Psoas muscle (tissue), 7 donors: ENCODE measurements at regions not wholly inside any gene's neighbourhood (a gene's known extent, or its start where the extent isn't known, plus 50 kb on each side); places are given as distances from the start of the nearest gene placed in this dataset.

Experiments
- ATAC-seq, 4 donors: fragments of 200-7000 bp; cut with Tn5 transposase; one replicate each; pipeline ENCODE4 v1.9.1; 2020; ENCODE audit warnings: moderate library complexity in 3 of 4, mild to moderate bottlenecking in 2 of 4
- DNase-seq, 2 donors: peaks; one replicate each; pipeline ENCODE4 v3.0.0-alpha.2; 2020
- H3K27ac ChIP-seq: fragments of 200-600 bp; one replicate; pipeline ENCODE4 v1.8.0; 2022
- H3K27me3 ChIP-seq, 3 donors: fragments of 200-600 bp in 1 of 3; one replicate each; pipeline versions ENCODE4 v1.6.1 to v1.8.0; 2013 to 2022; ENCODE audit warnings: low read length in 2 of 3, mild to moderate bottlenecking in 2 of 3, moderate library complexity in 1 of 3; ENCODE audit not compliant: insufficient read depth in 3 of 3
- H3K36me3 ChIP-seq, 2 donors: fragments of 200-600 bp in 1 of 2; one replicate each; pipeline versions ENCODE4 v1.6.1 to v1.8.0; 2013 to 2022; ENCODE audit warnings: low read depth in 1 of 2, mild to moderate bottlenecking in 1 of 2, moderate library complexity in 1 of 2; ENCODE audit not compliant: insufficient read depth in 1 of 2
- H3K4me1 ChIP-seq: fragments of 200-600 bp; one replicate; pipeline ENCODE4 v1.8.0; 2022
- H3K4me3 ChIP-seq: fragments of 200-600 bp; one replicate; pipeline ENCODE4 v1.8.0; 2022; ENCODE audit warnings: mild to moderate bottlenecking
- H3K9me3 ChIP-seq: fragments of 200-600 bp; one replicate; pipeline ENCODE4 v1.8.0; 2022
- CTCF ChIP-seq: fragments of 200-600 bp; IDR thresholded peaks from one replicate; pipeline ENCODE4 v1.8.0; 2022; ENCODE audit warnings: antibody characterized with exemption
- WGBS, 3 donors: extraction: QIAGEN DNeasy Blood & Tissue Kit; methylation state at CpG; one replicate each; pipeline versions ENCODE4 v1.1.6 to v1.1.7; 2013; 5-methylcytosine and 5-hydroxymethylcytosine counted together
- intact Hi-C, 2 donors: fragments of 100-400 bp; cut with DNase I; formaldehyde crosslinking; loops; one replicate each; pipeline versions ENCODE4 v1.11.0 to v1.14.2; 2022
- donor health status: healthy with polysubstance abuse.
- donor health status: DM: no; HTN: no; CAD: no; lungs with moderate emphysema.
- donor health status: Bipolar disorder and iron deficiency.
- donor health status: healthy.
- donor health status: DM: yes; HTN: yes; CAD: no.
- donor health status: DM: no; HTN: no; CAD: no.
- donor health status: DM: yes; HTN: yes; CAD: no.

- intact Hi-C loops = no loop called here
- ATAC-seq (no peak), DNase-seq (no peak)
- no peak for TF ChIP-seq CTCF
- Histone ChIP-seq H3K27ac (no peak overlapping the region), H3K36me3 (no peaks in the 10 kb centered on the region), H3K4me1 (no peaks in the 10 kb centered on the region), H3K4me3 (no peak overlapping the region), H3K27me3 (no peaks in the 10 kb centered on the region), H3K9me3 (no peaks in the 10 kb centered on the region)
- 91 to 94% (median 93%) methylated on average over 18 of the region's 18 CpGs for WGBS, 3 donors
These were observed 236.9 kb downstream of the TBXT start for GRCh38 chr6:165930668-165931214.

GRCh38 chr6:165929607-165930006 is 238.0 kb downstream of the TBXT start:
- H3K27me3 ChIP-seq = no peaks in the 10 kb centered on the region
- TF ChIP-seq CTCF = no peak
- DNase-seq = no peak
- 92 to 95% (median 94%) methylated on average over 8 of the region's 8 CpGs for WGBS, 3 donors
- no peaks in the 10 kb centered on the region for H3K9me3 ChIP-seq
- intact Hi-C loops = no loop called here
- no peak overlapping the region for H3K4me3 ChIP-seq
- no peak overlapping the region for H3K27ac ChIP-seq
- H3K4me1 ChIP-seq = no peaks in the 10 kb centered on the region
- no peak for ATAC-seq
- H3K36me3 ChIP-seq = no peaks in the 10 kb centered on the region

GRCh38 chr6:165926378-165926777 is 241.3 kb downstream of the TBXT start:
- Histone ChIP-seq H3K4me3 (no peak overlapping the region), H3K36me3 (no peaks in the 10 kb centered on the region), H3K9me3 (no peaks in the 10 kb centered on the region), H3K27me3 (no peaks in the 10 kb centered on the region), H3K27ac (no peak overlapping the region), H3K4me1 (no peaks in the 10 kb centered on the region)
- TF ChIP-seq CTCF = no peak
- intact Hi-C loops = no loop called here
- DNase-seq (no peak), ATAC-seq (no peak)
- 20 to 36% (median 31%) methylated on average over 4 of the region's 4 CpGs for WGBS, 3 donors

- H3K27ac ChIP-seq = no peak overlapping the region
- no peaks in the 10 kb centered on the region for H3K9me3 ChIP-seq
- no peak overlapping the region for H3K4me3 ChIP-seq
- no peak for TF ChIP-seq CTCF
- DNase-seq (no peak), ATAC-seq (no peak)
- 84 to 95% (median 92%) methylated on average over 1 of the region's 1 CpG for WGBS, 3 donors
- no peaks in the 10 kb centered on the region for H3K4me1 ChIP-seq
- intact Hi-C loops = no loop called here
- no peaks in the 10 kb centered on the region for H3K27me3 ChIP-seq
- no peaks in the 10 kb centered on the region for H3K36me3 ChIP-seq
These were observed 242.0 kb downstream of the TBXT start for GRCh38 chr6:165925474-165926156.
